GM13977 (cell line): ENCODE measurements at regions not wholly inside any gene's neighbourhood (a gene's known extent, or its start where the extent isn't known, plus 50 kb on each side); places are given as distances from the start of the nearest gene placed in this dataset.

Source experiments
- DNase-seq: peaks from one replicate; pipeline ENCODE4 v3.0.0; 2012; ENCODE audit warnings: low spot score
- in situ Hi-C: fragments of 300-500 bp; cut with MboI; formaldehyde crosslinking; loops from one replicate; pipeline ENCODE4 v1.12.0; 2022; ENCODE audit warnings: low sequenced_read_pairs, low pct_unique_long_range_greater_than_20kb, mixed read lengths, inconsistent platforms; ENCODE audit not compliant: unreplicated experiment
- TF ChIP-seq, protein P1 (sequence below): IDR thresholded peaks from 2 replicates; pipeline ENCODE4 v1.5.1; 2012; ENCODE audit warnings: mild to moderate bottlenecking, control low read depth; ENCODE audit not compliant: insufficient read depth; ENCODE audit errors: extremely low read depth, missing control alignments

DNA sequence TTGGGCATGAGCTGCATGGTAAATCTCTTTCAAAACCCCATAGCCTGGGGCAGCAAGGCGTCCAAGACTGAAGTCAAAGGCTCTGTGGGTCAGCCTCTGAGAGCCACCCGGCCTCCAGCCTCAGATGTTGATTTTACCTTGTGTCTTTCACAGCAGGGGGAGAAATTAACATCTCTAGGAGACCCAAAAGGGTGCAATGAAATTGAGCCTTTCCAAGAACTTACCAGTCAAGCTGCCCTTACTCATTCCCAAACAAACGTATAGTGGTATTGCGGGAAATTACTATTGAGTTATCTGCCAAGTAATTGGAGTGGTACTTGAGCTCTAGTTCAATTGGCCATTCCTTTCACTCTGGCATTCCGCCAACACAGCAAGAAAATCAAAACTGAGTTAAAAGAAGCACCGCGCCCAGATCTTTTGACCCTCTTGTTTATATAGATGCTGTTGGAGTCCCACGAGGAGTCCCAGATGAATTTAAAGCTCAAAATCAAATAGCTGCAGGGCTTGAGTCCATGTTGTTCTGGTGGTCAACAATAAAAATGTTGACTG, 380.7 kb upstream of the SYT1 start:
- DNase-seq: no peak
- TF ChIP-seq, protein P1, sequence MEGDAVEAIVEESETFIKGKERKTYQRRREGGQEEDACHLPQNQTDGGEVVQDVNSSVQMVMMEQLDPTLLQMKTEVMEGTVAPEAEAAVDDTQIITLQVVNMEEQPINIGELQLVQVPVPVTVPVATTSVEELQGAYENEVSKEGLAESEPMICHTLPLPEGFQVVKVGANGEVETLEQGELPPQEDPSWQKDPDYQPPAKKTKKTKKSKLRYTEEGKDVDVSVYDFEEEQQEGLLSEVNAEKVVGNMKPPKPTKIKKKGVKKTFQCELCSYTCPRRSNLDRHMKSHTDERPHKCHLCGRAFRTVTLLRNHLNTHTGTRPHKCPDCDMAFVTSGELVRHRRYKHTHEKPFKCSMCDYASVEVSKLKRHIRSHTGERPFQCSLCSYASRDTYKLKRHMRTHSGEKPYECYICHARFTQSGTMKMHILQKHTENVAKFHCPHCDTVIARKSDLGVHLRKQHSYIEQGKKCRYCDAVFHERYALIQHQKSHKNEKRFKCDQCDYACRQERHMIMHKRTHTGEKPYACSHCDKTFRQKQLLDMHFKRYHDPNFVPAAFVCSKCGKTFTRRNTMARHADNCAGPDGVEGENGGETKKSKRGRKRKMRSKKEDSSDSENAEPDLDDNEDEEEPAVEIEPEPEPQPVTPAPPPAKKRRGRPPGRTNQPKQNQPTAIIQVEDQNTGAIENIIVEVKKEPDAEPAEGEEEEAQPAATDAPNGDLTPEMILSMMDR: no peak
- in situ Hi-C loops: no loop called here

- DNase-seq: no peak
- in situ Hi-C loops: no loop called here
- TF ChIP-seq, protein P1: no peak
Measured at GRCh38 chr12:78489990-78490389, 374.6 kb upstream of the SYT1 start.

GRCh38 chr12:78490861-78491260, 373.7 kb upstream of the SYT1 start:
- TF ChIP-seq, protein P1: no peak
- in situ Hi-C loops: no loop called here
- DNase-seq: no peak

GRCh38 chr12:78494911-78495310, 369.7 kb upstream of the SYT1 start:
- DNase-seq: no peak
- TF ChIP-seq, protein P1: no peak
- in situ Hi-C loops: no loop called here

- in situ Hi-C loops: no loop called here
- TF ChIP-seq, protein P1: no peak
- DNase-seq: no peak
Measured at GRCh38 chr12:78501825-78502224, 362.7 kb upstream of the SYT1 start.

DNA sequence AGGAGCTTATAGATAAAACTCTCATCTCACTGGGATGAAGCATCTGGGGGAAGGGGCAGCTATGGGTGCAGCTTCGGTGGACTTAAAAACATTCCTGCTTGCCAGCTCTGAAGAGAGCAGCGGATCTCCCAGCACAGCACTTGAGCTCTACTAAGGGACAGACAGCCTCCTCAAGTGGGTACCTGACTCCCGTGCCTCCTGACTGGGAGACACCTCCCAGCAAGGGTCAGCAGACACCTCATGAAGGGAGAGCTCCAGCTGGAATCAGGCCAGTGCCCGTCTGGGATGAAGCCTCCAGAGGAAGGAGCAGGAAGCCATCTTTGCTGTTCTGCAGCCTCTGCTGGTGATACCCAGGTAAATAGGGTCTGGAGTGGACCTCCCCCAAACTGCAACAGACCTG, 345.2 kb upstream of the SYT1 start:
- no peak for DNase-seq
- in situ Hi-C loops: no loop called here
- TF ChIP-seq, protein P1: no peak
